ENCODE measurements at regions not wholly inside any gene's neighbourhood (a gene's known extent, or its start where the extent isn't known, plus 50 kb on each side); places are given as distances from the start of the nearest gene placed in this dataset.

DNA sequence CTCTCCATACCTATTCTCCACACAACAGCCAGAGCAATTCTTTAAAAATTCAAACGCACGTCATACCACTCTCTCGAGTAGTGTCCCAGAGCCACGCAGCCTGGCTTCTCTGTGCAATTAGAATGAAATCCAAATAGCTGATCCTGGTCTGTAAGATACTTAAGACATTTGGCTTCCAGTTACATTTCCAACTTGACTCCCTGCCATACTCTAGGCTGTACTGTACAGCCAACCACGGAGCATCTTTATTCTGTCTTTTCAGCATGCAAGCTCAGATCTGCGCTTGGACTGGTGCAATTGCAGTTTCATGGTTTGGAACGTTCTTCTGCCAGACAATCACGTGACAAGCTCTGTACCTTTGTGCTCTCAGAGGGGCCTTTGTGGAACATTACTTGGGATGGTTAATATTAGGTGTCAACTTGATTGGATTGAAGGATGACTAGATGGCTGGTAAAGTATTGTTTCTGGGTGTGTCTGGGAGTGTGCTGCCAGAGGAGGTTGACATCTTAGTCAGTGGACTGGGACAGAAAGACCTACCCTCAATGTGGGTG is 325.6 kb downstream of the SOX11 start:
- TF ChIP-seq POLR2A (IDR thresholded peaks at IDR 0.05; ENCODE audit: low read depth) (no peak), POLR2AphosphoS5 (IDR thresholded peaks at IDR 0.05) (no peak), CTCF (IDR thresholded peaks at IDR 0.05) (no peak), EP300 (IDR thresholded peaks at IDR 0.05) (no peak)
